Astrocyte of the cerebellum (primary cell): ENCODE measurements at regions not wholly inside any gene's neighbourhood (a gene's known extent, or its start where the extent isn't known, plus 50 kb on each side); places are given as distances from the start of the nearest gene placed in this dataset.

ENCODE experiments used
- DNase-seq: peaks from one replicate; pipeline ENCODE4 v3.0.0-alpha.2; 2011; ENCODE audit warnings: low read depth
- H3K4me3 ChIP-seq: 2 replicates; pipeline ENCODE4 v1.5.1; 2011; ENCODE audit warnings: mild to moderate bottlenecking, low read depth, low read length, moderate library complexity
- CTCF ChIP-seq: IDR thresholded peaks from 2 replicates; pipeline ENCODE4 v1.5.1; 2012; ENCODE audit warnings: low read length, low read depth, moderate library complexity, mild to moderate bottlenecking; ENCODE audit errors: missing control alignments
- in situ Hi-C: cut with HindIII; loops from 2 replicates; pipeline ENCODE4 v1.10.0; 2017; ENCODE audit warnings: low sequenced_read_pairs

GRCh38 chr17:72518753-72519597 lies 398.2 kb downstream of the SOX9 start:
- in situ Hi-C loops, result no loop called here
- TF ChIP-seq CTCF, result no peak
- H3K4me3 ChIP-seq, result no peak overlapping the region
- no peak for DNase-seq

GRCh38 chr17:72519598-72519936 lies 398.7 kb downstream of the SOX9 start:
- TF ChIP-seq CTCF, result no peak
- no peak for DNase-seq
- H3K4me3 ChIP-seq, result no peak overlapping the region
- in situ Hi-C loops, result no loop called here

- no peak overlapping the region for H3K4me3 ChIP-seq
- in situ Hi-C loops, result no loop called here
- no peak for DNase-seq
- TF ChIP-seq CTCF, result no peak
Measured at GRCh38 chr17:72520665-72521303, 400.0 kb downstream of the SOX9 start.

- no peak for DNase-seq
- TF ChIP-seq CTCF, result no peak
- in situ Hi-C loops, result no loop called here
- no peak overlapping the region for H3K4me3 ChIP-seq
Measured at GRCh38 chr17:72523491-72523890, 402.7 kb downstream of the SOX9 start.

GRCh38 chr17:72525225-72526015 lies 404.6 kb downstream of the SOX9 start:
- H3K4me3 ChIP-seq, result no peak overlapping the region
- no peak for DNase-seq
- in situ Hi-C loops, result loop anchor here (25.0 kb wide), 5 partner anchors 388 to 1888 kb away; no protein-coding TSS in a partner anchor
- no peak for TF ChIP-seq CTCF

GRCh38 chr17:72526769-72527168 lies 405.9 kb downstream of the SOX9 start:
- no peak overlapping the region for H3K4me3 ChIP-seq
- in situ Hi-C loops, result loop anchor here (25.0 kb wide), 5 partner anchors 389 to 1889 kb away; no protein-coding TSS in a partner anchor
- no peak for TF ChIP-seq CTCF
- no peak for DNase-seq
